ENCODE measurements at regions not wholly inside any gene's neighbourhood (a gene's known extent, or its start where the extent isn't known, plus 50 kb on each side); places are given as distances from the start of the nearest gene placed in this dataset.

DNA sequence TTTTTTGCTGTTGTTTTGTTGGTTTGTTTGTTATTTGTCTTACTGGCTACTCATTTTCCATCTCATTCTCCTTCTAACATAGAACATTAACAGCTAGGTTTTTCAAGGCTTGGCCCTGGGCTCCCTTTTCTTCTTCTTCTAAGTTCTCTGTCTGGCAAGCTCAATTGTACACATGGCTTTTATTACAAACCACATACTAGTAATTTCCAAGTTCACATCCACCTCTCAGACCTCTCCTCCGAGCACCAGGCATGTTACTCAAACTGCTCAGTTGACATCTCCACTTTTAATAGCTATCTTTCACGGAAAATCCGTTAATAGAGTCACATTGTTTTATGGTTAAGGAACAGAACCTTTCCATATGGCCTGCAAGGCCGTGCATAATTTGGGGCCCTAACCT, 736.9 kb upstream of the ADAMTS5 start:
- TF ChIP-seq, protein P1, sequence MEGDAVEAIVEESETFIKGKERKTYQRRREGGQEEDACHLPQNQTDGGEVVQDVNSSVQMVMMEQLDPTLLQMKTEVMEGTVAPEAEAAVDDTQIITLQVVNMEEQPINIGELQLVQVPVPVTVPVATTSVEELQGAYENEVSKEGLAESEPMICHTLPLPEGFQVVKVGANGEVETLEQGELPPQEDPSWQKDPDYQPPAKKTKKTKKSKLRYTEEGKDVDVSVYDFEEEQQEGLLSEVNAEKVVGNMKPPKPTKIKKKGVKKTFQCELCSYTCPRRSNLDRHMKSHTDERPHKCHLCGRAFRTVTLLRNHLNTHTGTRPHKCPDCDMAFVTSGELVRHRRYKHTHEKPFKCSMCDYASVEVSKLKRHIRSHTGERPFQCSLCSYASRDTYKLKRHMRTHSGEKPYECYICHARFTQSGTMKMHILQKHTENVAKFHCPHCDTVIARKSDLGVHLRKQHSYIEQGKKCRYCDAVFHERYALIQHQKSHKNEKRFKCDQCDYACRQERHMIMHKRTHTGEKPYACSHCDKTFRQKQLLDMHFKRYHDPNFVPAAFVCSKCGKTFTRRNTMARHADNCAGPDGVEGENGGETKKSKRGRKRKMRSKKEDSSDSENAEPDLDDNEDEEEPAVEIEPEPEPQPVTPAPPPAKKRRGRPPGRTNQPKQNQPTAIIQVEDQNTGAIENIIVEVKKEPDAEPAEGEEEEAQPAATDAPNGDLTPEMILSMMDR (conservative IDR thresholded peaks at IDR 0.05): no peak
- no peak for TF ChIP-seq ZFX (IDR thresholded peaks at IDR 0.05)
